ENCODE measurements at regions not wholly inside any gene's neighbourhood (a gene's known extent, or its start where the extent isn't known, plus 50 kb on each side); places are given as distances from the start of the nearest gene placed in this dataset.

DNA sequence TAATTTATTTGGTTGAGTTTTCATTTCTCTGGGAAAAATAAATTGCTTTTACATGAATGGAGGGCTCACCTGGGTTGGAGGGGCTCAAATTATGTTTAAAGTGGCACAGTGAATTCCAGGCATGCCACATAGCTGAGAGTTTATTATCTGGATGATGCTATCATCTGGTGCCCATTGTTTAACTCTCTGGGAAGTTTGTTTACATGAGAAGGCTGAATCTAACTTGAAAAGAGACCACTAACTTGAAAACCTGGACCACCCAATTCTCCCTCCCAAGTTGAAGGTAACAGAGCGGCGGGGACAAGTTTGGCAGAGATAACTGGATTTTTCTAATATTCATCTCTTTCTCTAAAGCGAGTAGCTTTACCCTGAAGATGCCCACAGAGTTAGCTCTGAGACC is 321.5 kb upstream of the GHITM start:
- TF ChIP-seq, protein P1, sequence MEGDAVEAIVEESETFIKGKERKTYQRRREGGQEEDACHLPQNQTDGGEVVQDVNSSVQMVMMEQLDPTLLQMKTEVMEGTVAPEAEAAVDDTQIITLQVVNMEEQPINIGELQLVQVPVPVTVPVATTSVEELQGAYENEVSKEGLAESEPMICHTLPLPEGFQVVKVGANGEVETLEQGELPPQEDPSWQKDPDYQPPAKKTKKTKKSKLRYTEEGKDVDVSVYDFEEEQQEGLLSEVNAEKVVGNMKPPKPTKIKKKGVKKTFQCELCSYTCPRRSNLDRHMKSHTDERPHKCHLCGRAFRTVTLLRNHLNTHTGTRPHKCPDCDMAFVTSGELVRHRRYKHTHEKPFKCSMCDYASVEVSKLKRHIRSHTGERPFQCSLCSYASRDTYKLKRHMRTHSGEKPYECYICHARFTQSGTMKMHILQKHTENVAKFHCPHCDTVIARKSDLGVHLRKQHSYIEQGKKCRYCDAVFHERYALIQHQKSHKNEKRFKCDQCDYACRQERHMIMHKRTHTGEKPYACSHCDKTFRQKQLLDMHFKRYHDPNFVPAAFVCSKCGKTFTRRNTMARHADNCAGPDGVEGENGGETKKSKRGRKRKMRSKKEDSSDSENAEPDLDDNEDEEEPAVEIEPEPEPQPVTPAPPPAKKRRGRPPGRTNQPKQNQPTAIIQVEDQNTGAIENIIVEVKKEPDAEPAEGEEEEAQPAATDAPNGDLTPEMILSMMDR (IDR thresholded peaks at IDR 0.05): no peak
- TF ChIP-seq EP300 (IDR thresholded peaks at IDR 0.05): no peak
